KMS-11 (cell line): ENCODE measurements at regions not wholly inside any gene's neighbourhood (a gene's known extent, or its start where the extent isn't known, plus 50 kb on each side); places are given as distances from the start of the nearest gene placed in this dataset.

ENCODE experiments used
- H2AFZ ChIP-seq: fragments of 200-600 bp; sonication (generic); 2 replicates; pipeline ENCODE4 v1.6.1; 2016; ENCODE audit warnings: antibody characterized with exemption, mixed run types, low read depth
- H3K27ac ChIP-seq: fragments of 200-600 bp; sonication (generic); 2 replicates; pipeline ENCODE4 v1.6.1; 2016; ENCODE audit warnings: mild to moderate bottlenecking, mixed run types
- H3K27me3 ChIP-seq: fragments of 200-600 bp; sonication (generic); 2 replicates; pipeline ENCODE4 v1.6.1; 2017; ENCODE audit warnings: mild to moderate bottlenecking, low read depth, mixed run types, moderate library complexity; ENCODE audit not compliant: insufficient read depth
- H3K36me3 ChIP-seq: fragments of 200-600 bp; sonication (generic); 2 replicates; pipeline ENCODE4 v1.6.1; 2017; ENCODE audit warnings: mild to moderate bottlenecking, mixed run types; ENCODE audit not compliant: insufficient read depth
- H3K4me1 ChIP-seq: fragments of 200-600 bp; sonication (generic); 2 replicates; pipeline ENCODE4 v1.6.1; 2016; ENCODE audit warnings: mild to moderate bottlenecking, low read depth, mixed run types; ENCODE audit not compliant: poor library complexity, severe bottlenecking
- H3K4me2 ChIP-seq: fragments of 200-600 bp; sonication (generic); 2 replicates; pipeline ENCODE4 v1.7.0; 2016; ENCODE audit warnings: mild to moderate bottlenecking, mixed run types
- H3K4me3 ChIP-seq: fragments of 200-600 bp; sonication (generic); IDR thresholded peaks from 2 replicates; pipeline ENCODE4 v1.6.1; 2017; ENCODE audit warnings: low read depth, low read length, mixed read lengths; ENCODE audit not compliant: insufficient read depth
- H3K79me2 ChIP-seq: fragments of 200-600 bp; sonication (generic); 2 replicates; pipeline ENCODE4 v1.6.1; 2016; ENCODE audit warnings: low read depth, mixed run types; ENCODE audit not compliant: insufficient read depth
- H3K9ac ChIP-seq: fragments of 200-600 bp; sonication (generic); 2 replicates; pipeline ENCODE4 v1.6.1; 2016; ENCODE audit warnings: mild to moderate bottlenecking, mixed run types
- H4K20me1 ChIP-seq: fragments of 200-600 bp; sonication (generic); 2 replicates; pipeline ENCODE4 v1.6.1; 2016; ENCODE audit warnings: mild to moderate bottlenecking, mixed run types; ENCODE audit not compliant: insufficient read depth
- TF ChIP-seq, protein P1 (sequence below): fragments of 200-600 bp; sonication (generic); conservative IDR thresholded peaks from 2 replicates; pipeline ENCODE4 v1.6.1; 2017; ENCODE audit warnings: low read depth, mild to moderate bottlenecking, antibody characterized with exemption, low read length, moderate library complexity, mixed read lengths

DNA sequence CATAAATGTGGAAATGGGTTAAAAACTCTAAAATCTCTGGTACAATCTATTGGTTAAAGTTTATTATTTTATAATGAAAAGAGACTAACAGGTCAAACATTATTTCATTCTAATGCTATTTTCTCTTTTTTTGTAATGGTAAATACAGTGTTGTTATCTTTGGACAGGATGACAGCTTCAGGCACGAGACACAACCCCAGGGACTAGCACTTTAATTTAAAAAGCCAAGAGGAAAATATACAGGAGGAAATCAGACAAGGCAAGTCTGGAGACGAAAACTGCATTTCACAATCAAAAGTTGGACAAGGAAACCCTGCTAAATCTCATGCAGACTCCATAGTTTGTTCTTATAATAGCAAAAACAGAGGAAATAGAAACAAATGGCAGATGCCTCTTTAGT, 589.1 kb upstream of the CDH8 start:
- H3K4me2 ChIP-seq: no peak overlapping the region
- H3K36me3 ChIP-seq: no peaks in the 10 kb centered on the region
- H4K20me1 ChIP-seq: no peaks in the 10 kb centered on the region
- no peak overlapping the region for H3K9ac ChIP-seq
- no peaks in the 10 kb centered on the region for H3K27me3 ChIP-seq
- no peaks in the 10 kb centered on the region for H3K4me1 ChIP-seq
- TF ChIP-seq, protein P1, sequence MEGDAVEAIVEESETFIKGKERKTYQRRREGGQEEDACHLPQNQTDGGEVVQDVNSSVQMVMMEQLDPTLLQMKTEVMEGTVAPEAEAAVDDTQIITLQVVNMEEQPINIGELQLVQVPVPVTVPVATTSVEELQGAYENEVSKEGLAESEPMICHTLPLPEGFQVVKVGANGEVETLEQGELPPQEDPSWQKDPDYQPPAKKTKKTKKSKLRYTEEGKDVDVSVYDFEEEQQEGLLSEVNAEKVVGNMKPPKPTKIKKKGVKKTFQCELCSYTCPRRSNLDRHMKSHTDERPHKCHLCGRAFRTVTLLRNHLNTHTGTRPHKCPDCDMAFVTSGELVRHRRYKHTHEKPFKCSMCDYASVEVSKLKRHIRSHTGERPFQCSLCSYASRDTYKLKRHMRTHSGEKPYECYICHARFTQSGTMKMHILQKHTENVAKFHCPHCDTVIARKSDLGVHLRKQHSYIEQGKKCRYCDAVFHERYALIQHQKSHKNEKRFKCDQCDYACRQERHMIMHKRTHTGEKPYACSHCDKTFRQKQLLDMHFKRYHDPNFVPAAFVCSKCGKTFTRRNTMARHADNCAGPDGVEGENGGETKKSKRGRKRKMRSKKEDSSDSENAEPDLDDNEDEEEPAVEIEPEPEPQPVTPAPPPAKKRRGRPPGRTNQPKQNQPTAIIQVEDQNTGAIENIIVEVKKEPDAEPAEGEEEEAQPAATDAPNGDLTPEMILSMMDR: no peak
- H3K79me2 ChIP-seq: no peaks in the 10 kb centered on the region
- no peak overlapping the region for H3K27ac ChIP-seq
- H2AFZ ChIP-seq: no peak overlapping the region
- H3K4me3 ChIP-seq: no peak overlapping the region

- no peaks in the 10 kb centered on the region for H3K36me3 ChIP-seq
- H3K4me2 ChIP-seq: no peak overlapping the region
- no peak overlapping the region for H2AFZ ChIP-seq
- no peaks in the 10 kb centered on the region for H4K20me1 ChIP-seq
- TF ChIP-seq, protein P1: no peak
- no peak overlapping the region for H3K27ac ChIP-seq
- H3K4me1 ChIP-seq: no peaks in the 10 kb centered on the region
- H3K9ac ChIP-seq: no peak overlapping the region
- H3K79me2 ChIP-seq: no peaks in the 10 kb centered on the region
- no peaks in the 10 kb centered on the region for H3K27me3 ChIP-seq
- H3K4me3 ChIP-seq: no peak overlapping the region
Measured at GRCh38 chr16:62620275-62620674, 584.0 kb upstream of the CDH8 start.

- TF ChIP-seq, protein P1: no peak
- no peak overlapping the region for H3K9ac ChIP-seq
- no peak overlapping the region for H3K4me3 ChIP-seq
- no peaks in the 10 kb centered on the region for H3K79me2 ChIP-seq
- H3K27me3 ChIP-seq: no peaks in the 10 kb centered on the region
- no peaks in the 10 kb centered on the region for H3K4me1 ChIP-seq
- no peak overlapping the region for H3K4me2 ChIP-seq
- H3K36me3 ChIP-seq: no peaks in the 10 kb centered on the region
- H4K20me1 ChIP-seq: no peaks in the 10 kb centered on the region
- H3K27ac ChIP-seq: no peak overlapping the region
- no peak overlapping the region for H2AFZ ChIP-seq
Measured at GRCh38 chr16:62615526-62615925, 579.3 kb upstream of the CDH8 start.

DNA sequence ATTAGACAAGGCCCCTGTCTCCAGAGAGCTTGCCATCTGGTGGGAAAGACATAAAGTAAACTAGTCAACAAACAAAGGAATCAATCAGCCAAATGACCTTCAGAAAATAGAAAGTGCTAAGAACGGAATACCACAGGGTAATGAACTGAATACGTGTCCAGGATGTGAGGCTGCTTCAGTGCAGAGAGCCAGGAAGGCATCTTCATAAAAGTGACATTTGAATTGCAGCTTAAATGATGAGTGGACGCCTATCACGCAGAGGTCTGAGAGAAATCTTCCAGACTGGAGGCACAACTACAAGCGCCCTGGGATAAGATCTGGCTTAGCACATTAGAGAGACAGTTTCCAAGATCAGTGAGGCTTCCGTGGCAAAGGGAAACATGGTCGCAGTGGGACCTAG, 574.1 kb upstream of the CDH8 start:
- Histone ChIP-seq H3K36me3 (no peaks in the 10 kb centered on the region), H3K27ac (no peak overlapping the region), H3K4me1 (no peaks in the 10 kb centered on the region), H3K27me3 (no peaks in the 10 kb centered on the region), H3K4me2 (no peak overlapping the region), H3K79me2 (no peaks in the 10 kb centered on the region), H3K9ac (no peak overlapping the region), H2AFZ (no peak overlapping the region), H4K20me1 (no peaks in the 10 kb centered on the region), H3K4me3 (no peak overlapping the region)
- TF ChIP-seq, protein P1: no peak
